Neural crest cell (in vitro differentiated cells): ENCODE measurements at regions not wholly inside any gene's neighbourhood (a gene's known extent, or its start where the extent isn't known, plus 50 kb on each side); places are given as distances from the start of the nearest gene placed in this dataset.

Experiments
- DNase-seq: peaks from one replicate; pipeline ENCODE4 v3.0.0; 2021; ENCODE audit warnings: low read depth, mixed read lengths, low spot score
- H3K27ac Mint-ChIP-seq: one replicate; pipeline ENCODE4 v1.8.0; 2021; ENCODE audit warnings: mild to moderate bottlenecking, mixed read lengths; ENCODE audit not compliant: unreplicated experiment
- H3K27me3 Mint-ChIP-seq: 2 replicates; pipeline ENCODE4 v1.8.0; 2021; ENCODE audit warnings: low read depth, mild to moderate bottlenecking, mixed read lengths
- H3K36me3 Mint-ChIP-seq: 2 replicates; pipeline ENCODE4 v1.8.0; 2021; ENCODE audit warnings: low read depth, mild to moderate bottlenecking, mixed read lengths
- H3K4me1 Mint-ChIP-seq: 2 replicates; pipeline ENCODE4 v1.8.0; 2021; ENCODE audit warnings: mixed read lengths
- H3K4me3 Mint-ChIP-seq: one replicate; pipeline ENCODE4 v1.8.0; 2021; ENCODE audit warnings: mild to moderate bottlenecking, mixed read lengths
- H3K9me3 Mint-ChIP-seq: 2 replicates; pipeline ENCODE4 v1.8.0; 2021; ENCODE audit warnings: mixed read lengths
- CTCF ChIP-seq: fragments of 200-600 bp; sonication (generic); conservative IDR thresholded peaks from 2 replicates; pipeline ENCODE4 v1.5.0; 2021; ENCODE audit warnings: antibody characterized with exemption, mild to moderate bottlenecking

GRCh38 chrX:99722094-99722493 is 688.0 kb downstream of the PCDH19 start:
- no peak for TF ChIP-seq CTCF
- peaks cover 6% of the 10 kb centered on the region for H3K9me3 Mint-ChIP-seq
- no peak overlapping the region for H3K4me3 Mint-ChIP-seq
- peaks cover 4% of the 10 kb centered on the region for H3K36me3 Mint-ChIP-seq
- H3K27me3 Mint-ChIP-seq, result peaks cover 2% of the 10 kb centered on the region
- no peak for DNase-seq
- H3K4me1 Mint-ChIP-seq, result no peaks in the 10 kb centered on the region
- no peak overlapping the region for H3K27ac Mint-ChIP-seq

- peaks cover 6% of the 10 kb centered on the region for H3K9me3 Mint-ChIP-seq
Observed at GRCh38 chrX:99719140-99719539, 690.9 kb downstream of the PCDH19 start.

GRCh38 chrX:99717716-99718115 is 692.4 kb downstream of the PCDH19 start:
- H3K36me3 Mint-ChIP-seq, result peaks cover 4% of the 10 kb centered on the region
- no peak for TF ChIP-seq CTCF
- DNase-seq, result no peak
- no peak overlapping the region for H3K4me3 Mint-ChIP-seq
- peaks cover 6% of the 10 kb centered on the region for H3K9me3 Mint-ChIP-seq
- H3K27me3 Mint-ChIP-seq, result no peaks in the 10 kb centered on the region
- no peaks in the 10 kb centered on the region for H3K4me1 Mint-ChIP-seq
- no peak overlapping the region for H3K27ac Mint-ChIP-seq

More at GRCh38 chrX:99719140-99719539, 690.9 kb downstream of the PCDH19 start:
- H3K4me1 Mint-ChIP-seq, result no peaks in the 10 kb centered on the region
- peaks cover 4% of the 10 kb centered on the region for H3K36me3 Mint-ChIP-seq
- TF ChIP-seq CTCF, result no peak
- H3K27me3 Mint-ChIP-seq, result no peaks in the 10 kb centered on the region
- no peak for DNase-seq
- H3K27ac Mint-ChIP-seq, result no peak overlapping the region
- H3K4me3 Mint-ChIP-seq, result no peak overlapping the region

DNA sequence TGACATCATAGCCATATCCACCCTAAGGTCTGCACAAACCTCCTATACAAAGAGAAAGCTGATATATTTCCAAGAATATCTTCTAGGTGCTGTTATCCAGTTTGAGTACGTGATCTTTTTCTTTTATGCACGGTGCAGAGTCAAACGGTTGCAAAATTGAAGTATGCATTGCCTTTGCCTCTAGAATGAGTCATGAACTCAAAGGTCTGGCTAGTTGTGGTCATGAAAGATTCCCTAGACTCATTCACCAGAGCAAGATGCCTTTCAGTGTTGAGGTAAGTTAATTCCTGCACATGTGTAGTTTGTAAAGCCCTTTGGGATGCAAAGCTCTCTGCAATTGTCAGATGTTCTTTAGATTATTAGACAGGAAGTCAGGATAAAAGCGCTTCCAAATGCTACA is 704.4 kb downstream of the PCDH19 start:
- no peak overlapping the region for H3K27ac Mint-ChIP-seq
- no peaks in the 10 kb centered on the region for H3K36me3 Mint-ChIP-seq
- no peak for DNase-seq
- no peak overlapping the region for H3K4me3 Mint-ChIP-seq
- no peak for TF ChIP-seq CTCF
- peaks cover 2% of the 10 kb centered on the region for H3K9me3 Mint-ChIP-seq
- H3K4me1 Mint-ChIP-seq, result no peaks in the 10 kb centered on the region
- H3K27me3 Mint-ChIP-seq, result no peaks in the 10 kb centered on the region

- H3K36me3 Mint-ChIP-seq, result no peaks in the 10 kb centered on the region
- H3K4me1 Mint-ChIP-seq, result no peaks in the 10 kb centered on the region
- H3K4me3 Mint-ChIP-seq, result no peak overlapping the region
- no peak overlapping the region for H3K27ac Mint-ChIP-seq
- no peak for TF ChIP-seq CTCF
- no peaks in the 10 kb centered on the region for H3K27me3 Mint-ChIP-seq
- H3K9me3 Mint-ChIP-seq, result no peaks in the 10 kb centered on the region
- no peak for DNase-seq
Observed at GRCh38 chrX:99703473-99703872, 706.6 kb downstream of the PCDH19 start.

DNA sequence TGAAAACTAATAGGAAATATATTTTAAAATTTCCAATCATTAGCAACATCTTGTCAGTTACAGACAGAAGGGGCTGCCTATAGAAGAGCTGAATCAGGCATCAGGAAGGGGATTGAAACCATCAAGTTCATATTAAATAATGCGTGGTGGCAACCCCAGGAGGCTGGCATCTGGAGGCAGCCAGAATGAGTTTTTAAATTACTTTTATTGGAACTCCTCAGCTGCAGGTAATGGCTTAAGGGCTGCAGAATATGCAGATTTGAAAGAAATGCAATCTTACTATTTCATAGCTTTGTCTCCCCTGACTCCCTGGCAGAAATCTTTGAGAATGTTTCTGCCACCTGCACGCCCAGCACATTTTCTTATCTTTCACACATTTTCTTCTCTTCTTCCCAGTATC is 711.6 kb downstream of the PCDH19 start:
- no peak for TF ChIP-seq CTCF
- no peaks in the 10 kb centered on the region for H3K9me3 Mint-ChIP-seq
- H3K4me1 Mint-ChIP-seq, result no peaks in the 10 kb centered on the region
- H3K36me3 Mint-ChIP-seq, result no peaks in the 10 kb centered on the region
- no peak for DNase-seq
- no peak overlapping the region for H3K27ac Mint-ChIP-seq
- H3K27me3 Mint-ChIP-seq, result no peaks in the 10 kb centered on the region
- H3K4me3 Mint-ChIP-seq, result no peak overlapping the region
